H1 (cell line): ENCODE measurements at regions not wholly inside any gene's neighbourhood (a gene's known extent, or its start where the extent isn't known, plus 50 kb on each side); places are given as distances from the start of the nearest gene placed in this dataset.
A peak's percentile ranks its signal among the peaks of the same experiment; 100 is the strongest.

Source experiments
- CTCF ChIA-PET: fragments of 300-600 bp; sonication (Branson Sonifier 250); formaldehyde crosslinking; loops from one replicate; lab custom pipeline; 2021; ENCODE audit not compliant: partially characterized antibody; lab: Charles Lee
- POLR2A ChIA-PET: fragments of 300-600 bp; sonication (Branson Sonifier 250); formaldehyde crosslinking; loops from one replicate; lab custom pipeline; 2021; ENCODE audit warnings: inconsistent platforms; ENCODE audit not compliant: partially characterized antibody; lab: Charles Lee
- DNase-seq, 2 experiments: peaks; one replicate each; pipeline versions ENCODE4 v3.0.0 to v3.0.0-alpha.2; 2010 to 2022; ENCODE audit warnings: low spot score in 2 of 2, low read depth in 1 of 2, mixed read lengths in 1 of 2
- FAIRE-seq: peaks from 2 replicates; lab custom pipeline; 2011; peaks lifted over from hg19 to GRCh38; lab: Jason Lieb, UNC
- H2AFZ ChIP-seq: 2 replicates; pipeline ENCODE4 v1.8.1; 2012; ENCODE audit warnings: low read length, inconsistent platforms
- H2AK5ac ChIP-seq: 2 replicates; pipeline ENCODE4 v1.6.1; 2013; ENCODE audit warnings: low read depth, low read length
- H2BK120ac ChIP-seq: replicated peaks from 2 replicates; pipeline ENCODE3; 2013; ENCODE audit warnings: low read depth, low read length, inconsistent platforms
- H2BK12ac ChIP-seq: 2 replicates; pipeline ENCODE4 v1.6.1; 2013; ENCODE audit warnings: low read depth, low read length
- H2BK15ac ChIP-seq: 2 replicates; pipeline ENCODE4 v1.6.1; 2013; ENCODE audit warnings: low read length
- H2BK20ac ChIP-seq: 2 replicates; pipeline ENCODE4 v1.6.1; 2013; ENCODE audit warnings: low read length
- H2BK5ac ChIP-seq: 2 replicates; pipeline ENCODE4 v1.6.1; 2013; ENCODE audit warnings: low read depth, low read length
- H3K14ac ChIP-seq: 2 replicates; pipeline ENCODE4 v1.6.1; 2013; ENCODE audit warnings: inconsistent platforms; ENCODE audit not compliant: insufficient read length
- H3K18ac ChIP-seq: 2 replicates; pipeline ENCODE4 v1.6.1; 2013; ENCODE audit warnings: low read length; ENCODE audit errors: extremely low read depth
- H3K23ac ChIP-seq: 2 replicates; pipeline ENCODE4 v1.6.1; 2013; ENCODE audit warnings: inconsistent platforms; ENCODE audit not compliant: insufficient read length
- H3K23me2 ChIP-seq: 2 replicates; pipeline ENCODE4 v1.6.1; 2013; ENCODE audit warnings: low read depth, low read length
- H3K27ac ChIP-seq: 2 replicates; pipeline ENCODE4 v1.6.1; 2011; ENCODE audit warnings: low read depth, low read length, inconsistent platforms
- H3K27me3 ChIP-seq, 4 experiments: replicated peaks in 1 of 4; 1 replicate in 1 of 4; 2 replicates in 3 of 4; pipeline versions ENCODE4 v1.6.1 to v1.8.1; 2011 to 2013; ENCODE audit warnings: low read length in 3 of 4, mild to moderate bottlenecking in 3 of 4, inconsistent platforms in 2 of 4, mixed read lengths in 2 of 4, moderate library complexity in 1 of 4; ENCODE audit not compliant: control insufficient read depth in 3 of 4, insufficient read depth in 3 of 4; ENCODE audit errors: extremely low read depth in 1 of 4
- H3K36me3 ChIP-seq, 4 experiments: 2 replicates each; pipeline versions ENCODE4 v1.6.1 to v1.8.1; 2011 to 2013; ENCODE audit warnings: mild to moderate bottlenecking in 4 of 4, low read length in 3 of 4, moderate library complexity in 2 of 4, control low read depth in 1 of 4, inconsistent platforms in 1 of 4; ENCODE audit not compliant: insufficient read depth in 4 of 4, control insufficient read depth in 2 of 4
- H3K4ac ChIP-seq: replicated peaks from 2 replicates; pipeline ENCODE3; 2013; ENCODE audit warnings: low read length, low read depth, mixed read lengths, inconsistent platforms; ENCODE audit not compliant: insufficient read length
- H3K4me1 ChIP-seq, 4 experiments: replicated peaks in 1 of 4; 1 replicate in 1 of 4; 2 replicates in 3 of 4; pipeline versions ENCODE4 v1.6.1 to v1.8.1; 2011 to 2013; ENCODE audit warnings: low read length in 3 of 4, inconsistent platforms in 2 of 4, mixed read lengths in 1 of 4; ENCODE audit not compliant: insufficient read depth in 4 of 4, control insufficient read depth in 3 of 4
- H3K4me2 ChIP-seq, 2 experiments: 2 replicates each; pipeline versions ENCODE4 v1.6.1 to v1.8.1; 2011 to 2013; ENCODE audit warnings: low read depth in 2 of 2, low read length in 2 of 2, control low read depth in 1 of 2, inconsistent platforms in 1 of 2, mild to moderate bottlenecking in 1 of 2; ENCODE audit not compliant: insufficient read depth in 1 of 2
- H3K4me3 ChIP-seq, 4 experiments: fragments of 200-600, 300-600 bp in 1 of 4; sonication (generic), shearing (Covaris generic), sonication (Bioruptor Twin) in 1 of 4; 2 replicates each; pipeline versions ENCODE4 v1.5.1 to v1.8.1; 2011 to 2016; ENCODE audit warnings: low read length in 4 of 4, low read depth in 3 of 4, control low read depth in 2 of 4, inconsistent platforms in 2 of 4, mild to moderate bottlenecking in 2 of 4, mixed read lengths in 1 of 4, moderate library complexity in 1 of 4; ENCODE audit not compliant: insufficient read depth in 2 of 4; ENCODE audit errors: extremely low read depth in 1 of 4
- H3K56ac ChIP-seq: replicated peaks from 2 replicates; pipeline ENCODE3; 2013; ENCODE audit warnings: low read depth, mild to moderate bottlenecking, mixed read lengths, low read length, inconsistent platforms; ENCODE audit not compliant: insufficient read length
- H3K79me1 ChIP-seq: 2 replicates; pipeline ENCODE4 v1.6.1; 2013; ENCODE audit warnings: low read depth, low read length, control low read depth
- H3K79me2 ChIP-seq, 2 experiments: 2 replicates each; pipeline versions ENCODE4 v1.6.1 to v1.8.1; 2012 to 2013; ENCODE audit warnings: low read length in 2 of 2, mild to moderate bottlenecking in 2 of 2, inconsistent platforms in 1 of 2; ENCODE audit not compliant: insufficient read depth in 2 of 2, control insufficient read depth in 1 of 2
- H3K9ac ChIP-seq, 4 experiments: replicated peaks in 1 of 4; 1 replicate in 1 of 4; 2 replicates in 3 of 4; pipeline versions ENCODE4 v1.6.1 to v1.8.1; 2011 to 2013; ENCODE audit warnings: low read depth in 3 of 4, low read length in 3 of 4, control low read depth in 2 of 4, mild to moderate bottlenecking in 2 of 4, moderate library complexity in 2 of 4, inconsistent platforms in 1 of 4; ENCODE audit errors: extremely low read depth in 1 of 4
- H3K9me3 ChIP-seq, 2 experiments: 2 replicates each; pipeline versions ENCODE4 v1.6.1 to v1.8.1; 2012 to 2013; ENCODE audit warnings: mild to moderate bottlenecking in 2 of 2, moderate library complexity in 2 of 2, control low read depth in 1 of 2, inconsistent platforms in 1 of 2, low read depth in 1 of 2, low read length in 1 of 2, mixed read lengths in 1 of 2; ENCODE audit not compliant: insufficient read depth in 2 of 2
- H4K20me1 ChIP-seq, 2 experiments: replicated peaks in 1 of 2; 2 replicates each; pipeline versions ENCODE3 to v1.8.1; 2011 to 2013; ENCODE audit warnings: inconsistent platforms in 2 of 2, low read length in 2 of 2, mild to moderate bottlenecking in 1 of 2; ENCODE audit not compliant: insufficient read depth in 2 of 2, control insufficient read depth in 1 of 2
- H4K5ac ChIP-seq: 2 replicates; pipeline ENCODE4 v1.6.1; 2013; ENCODE audit warnings: low read length, low read depth, mixed read lengths, inconsistent platforms; ENCODE audit not compliant: insufficient read length
- H4K8ac ChIP-seq: 2 replicates; pipeline ENCODE4 v1.8.0; 2013; ENCODE audit warnings: mild to moderate bottlenecking, moderate library complexity, low read length, inconsistent platforms; ENCODE audit not compliant: insufficient read depth; ENCODE audit errors: extremely low read depth
- H4K91ac ChIP-seq: replicated peaks from 2 replicates; pipeline ENCODE3; 2013; ENCODE audit warnings: low read length, mixed read lengths, inconsistent platforms; ENCODE audit not compliant: insufficient read length
- CBX8 ChIP-seq: fragments of 300-800, 300-1000 bp; sonication (generic); IDR thresholded peaks from 2 replicates; pipeline ENCODE4 v1.7.1; 2016; ENCODE audit warnings: low read depth, low read length, borderline replicate concordance
- CHD1 ChIP-seq: IDR thresholded peaks from 2 replicates; pipeline ENCODE4 v1.6.1; 2012; ENCODE audit warnings: low read depth, low read length, improper control_type of control experiment
- CHD2 ChIP-seq: IDR thresholded peaks from 2 replicates; pipeline ENCODE4 v1.6.1; 2012; ENCODE audit warnings: low read length, improper control_type of control experiment
- EGR1 ChIP-seq: IDR thresholded peaks from 2 replicates; pipeline ENCODE4 v1.6.1; 2011; ENCODE audit warnings: low read depth, low read length, borderline replicate concordance
- RFX5 ChIP-seq: IDR thresholded peaks from 2 replicates; pipeline ENCODE4 v1.6.1; 2011; ENCODE audit warnings: low read depth, low read length, improper control_type of control experiment, borderline replicate concordance
- SAP30 ChIP-seq: fragments of 300-600 bp; sonication (generic); IDR thresholded peaks from 2 replicates; pipeline ENCODE4 v1.7.1; 2012; ENCODE audit warnings: low read length, moderate library complexity, mild to moderate bottlenecking, inconsistent platforms; ENCODE audit not compliant: insufficient read depth, insufficient replicate concordance
- WGBS, 2 experiments: shearing (Covaris generic) in 1 of 2; methylation state at CpG; one replicate each; pipeline versions ENCODE4 v1.1.6 to v1.1.7; 2013 to 2015; ENCODE audit warnings: low lambda C conversion rate in 2 of 2, mixed read lengths in 2 of 2, inconsistent platforms in 1 of 2, low coverage in 1 of 2, missing lambda C conversion rate in 1 of 2; ENCODE audit not compliant: insufficient replicate concordance in 2 of 2, insufficient coverage in 1 of 2, insufficient read length in 1 of 2; ENCODE audit errors: extremely low coverage in 1 of 2, missing lambda C conversion rate in 1 of 2; 5-methylcytosine and 5-hydroxymethylcytosine counted together
- TF ChIP-seq, protein P1 (sequence below): IDR thresholded peaks from 2 replicates; pipeline ENCODE4 v1.6.1; 2012; ENCODE audit warnings: inconsistent platforms
- TF ChIP-seq, protein P2 (sequence below): IDR thresholded peaks from 2 replicates; pipeline ENCODE4 v1.6.1; 2012; ENCODE audit warnings: inconsistent platforms

DNA sequence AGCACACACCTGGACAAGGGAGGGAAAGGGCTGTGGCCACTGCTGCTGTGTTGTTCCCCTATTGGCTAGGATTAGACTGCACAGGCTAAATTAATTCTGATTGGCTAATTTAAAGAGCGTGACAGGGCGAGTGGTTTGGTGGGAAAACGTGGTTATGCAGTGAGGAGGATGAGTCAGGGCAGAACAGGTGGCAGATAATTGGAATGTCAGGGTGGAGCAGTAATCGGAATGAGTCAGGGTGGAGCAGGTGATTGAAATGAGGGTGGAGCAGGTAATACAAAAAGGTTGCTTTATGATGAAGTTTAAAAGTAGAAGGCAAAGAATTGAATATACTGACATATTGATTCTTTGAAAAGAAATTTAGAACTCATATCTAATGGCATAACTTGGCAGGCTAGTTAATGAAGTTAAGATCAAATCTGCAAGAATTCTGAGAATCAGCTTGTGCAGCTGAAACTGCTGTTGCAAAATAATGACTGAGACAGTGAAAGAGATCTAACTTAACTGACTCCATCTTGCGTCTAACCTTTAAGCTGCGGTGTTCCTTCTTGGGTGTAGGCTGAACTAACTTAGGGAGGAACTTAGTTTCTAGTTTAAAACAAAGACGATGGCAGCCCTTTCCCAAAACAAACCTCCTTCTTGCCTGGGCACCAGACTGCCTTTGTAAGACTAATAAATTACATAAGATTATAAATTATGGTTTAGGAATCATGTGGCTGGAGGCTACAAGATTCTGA is 174.3 kb downstream of the UTP18 start:
- H4K91ac ChIP-seq: no peak overlapping the region
- H2AFZ ChIP-seq: 0 out of 2 replicates have a peak overlapping the region, but pooled peaks have one; percentile 80
- WGBS, 2 experiments: 94% methylated on average over 7 of the region's 7 CpGs; no CpG with 5 or more reads in 1 of the 2 experiments
- H3K18ac ChIP-seq: no peak overlapping the region
- H3K79me2 ChIP-seq: no peaks in the 10 kb centered on the region
- H2BK5ac ChIP-seq: no peak overlapping the region
- H3K56ac ChIP-seq: no peak overlapping the region
- H3K79me1 ChIP-seq: no peaks in the 10 kb centered on the region
- no peak overlapping the region for H3K23ac ChIP-seq
- DNase-seq (no peak), FAIRE-seq (no peak)
- no peaks in the 10 kb centered on the region for H3K27me3 ChIP-seq
- peaks cover 6 to 10% of the 10 kb centered on the region in 2 experiments; a peak in 1 of 4 replicates for H3K9me3 ChIP-seq
- CTCF ChIA-PET: interaction anchor here (0.6 to 2.9 kb wide), 14 partner anchors 9 to 610 kb away, joined by 3 to 21 read pairs (median 6); no protein-coding TSS in a partner anchor
- no peaks in the 10 kb centered on the region for H3K36me3 ChIP-seq
- H2BK12ac ChIP-seq: no peak overlapping the region
- H3K4me3 ChIP-seq: no peak overlapping the region
- no peak overlapping the region for H2BK120ac ChIP-seq
- no peak overlapping the region for H4K5ac ChIP-seq
- H3K4me1 ChIP-seq: peaks cover 0 to 3% (median 0%) of the 10 kb centered on the region in 4 experiments; a peak in 2 of 7 replicates
- no peak overlapping the region for H3K4me2 ChIP-seq
- POLR2A ChIA-PET: no interaction called here
- H3K4ac ChIP-seq: no peak overlapping the region
- no peak overlapping the region for H3K27ac ChIP-seq
- H2AK5ac ChIP-seq: no peak overlapping the region
- H2BK15ac ChIP-seq: no peak overlapping the region
- no peak overlapping the region for H3K14ac ChIP-seq
- no peaks in the 10 kb centered on the region for H4K20me1 ChIP-seq
- no peak overlapping the region for H4K8ac ChIP-seq
- no peak overlapping the region for H2BK20ac ChIP-seq
- no peak overlapping the region for H3K9ac ChIP-seq
- no peaks in the 10 kb centered on the region for H3K23me2 ChIP-seq
- TF ChIP-seq CBX8 (no peak), RFX5 (no peak), SAP30 (no peak), CHD2 (no peak), EGR1 (no peak), CHD1 (no peak)
- TF ChIP-seq, protein P1, sequence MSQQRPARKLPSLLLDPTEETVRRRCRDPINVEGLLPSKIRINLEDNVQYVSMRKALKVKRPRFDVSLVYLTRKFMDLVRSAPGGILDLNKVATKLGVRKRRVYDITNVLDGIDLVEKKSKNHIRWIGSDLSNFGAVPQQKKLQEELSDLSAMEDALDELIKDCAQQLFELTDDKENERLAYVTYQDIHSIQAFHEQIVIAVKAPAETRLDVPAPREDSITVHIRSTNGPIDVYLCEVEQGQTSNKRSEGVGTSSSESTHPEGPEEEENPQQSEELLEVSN: peak; percentile 62; the same call in 1 of the 2 replicates
- TF ChIP-seq, protein P2, sequence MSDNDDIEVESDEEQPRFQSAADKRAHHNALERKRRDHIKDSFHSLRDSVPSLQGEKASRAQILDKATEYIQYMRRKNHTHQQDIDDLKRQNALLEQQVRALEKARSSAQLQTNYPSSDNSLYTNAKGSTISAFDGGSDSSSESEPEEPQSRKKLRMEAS: 0 out of 2 replicates have a peak, but pooled peaks have one; percentile 13
